Activated CD4-positive, alpha-beta T cell treated with anti-CD3 and anti-CD28 coated beads for 36 hours (primary cell): ENCODE measurements at regions not wholly inside any gene's neighbourhood (a gene's known extent, or its start where the extent isn't known, plus 50 kb on each side); places are given as distances from the start of the nearest gene placed in this dataset.

Source experiments
- ATAC-seq: fragments of 200-7000 bp; cut with Tn5 transposase; one replicate; pipeline ENCODE4 v1.10.0; 2021; ENCODE audit warnings: mild to moderate bottlenecking, moderate library complexity
- CTCF ChIA-PET: fragments of 350-600 bp; sonication (Branson Sonifier 250); formaldehyde crosslinking; loops from one replicate; lab custom pipeline; 2021; ENCODE audit warnings: antibody characterized with exemption; lab: Charles Lee
- POLR2A ChIA-PET: fragments of 350-600 bp; sonication (Branson Sonifier 250); formaldehyde crosslinking; loops from one replicate; lab custom pipeline; 2021; ENCODE audit warnings: antibody characterized with exemption, inconsistent platforms; lab: Charles Lee
- DNase-seq: peaks from one replicate; pipeline ENCODE4 v3.0.0-alpha.2; 2020
- H3K27ac Mint-ChIP-seq: one replicate; pipeline ENCODE4 v1.8.0; 2021; ENCODE audit warnings: mixed read lengths
- H3K27me3 Mint-ChIP-seq: one replicate; pipeline ENCODE4 v1.8.0; 2021; ENCODE audit warnings: mixed read lengths
- H3K36me3 Mint-ChIP-seq: one replicate; pipeline ENCODE4 v1.8.0; 2021; ENCODE audit warnings: low read depth, mixed read lengths
- H3K4me1 Mint-ChIP-seq: one replicate; pipeline ENCODE4 v1.8.0; 2021; ENCODE audit warnings: mixed read lengths
- H3K4me3 Mint-ChIP-seq: one replicate; pipeline ENCODE4 v1.8.0; 2021; ENCODE audit warnings: mild to moderate bottlenecking, moderate library complexity, mixed read lengths
- H3K9me3 Mint-ChIP-seq: one replicate; pipeline ENCODE4 v1.8.0; 2021; ENCODE audit warnings: low read depth, mixed read lengths
- intact Hi-C, 2 experiments: fragments of 100-400 bp; cut with DNase I in 1 of 2; cut with micrococcal nuclease in 1 of 2; formaldehyde crosslinking; loops; one replicate each; pipeline versions ENCODE4 v1.14.2 to v1.15.1; 2022 to 2024; cut with DNase I, micrococcal nuclease

GRCh38 chr3:193809106-193809505, 216.1 kb downstream of the OPA1 start:
- POLR2A ChIA-PET = no interaction called here
- no peaks in the 10 kb centered on the region for H3K4me1 Mint-ChIP-seq
- CTCF ChIA-PET = no interaction called here

GRCh38 chr3:193812078-193812725, 219.2 kb downstream of the OPA1 start:
- no peaks in the 10 kb centered on the region for H3K9me3 Mint-ChIP-seq
- no peak overlapping the region for H3K27ac Mint-ChIP-seq
- ATAC-seq = no peak
- H3K4me3 Mint-ChIP-seq = no peak overlapping the region
- no peaks in the 10 kb centered on the region for H3K4me1 Mint-ChIP-seq
- no peak for DNase-seq
- intact Hi-C loops = no loop called here
- no peaks in the 10 kb centered on the region for H3K27me3 Mint-ChIP-seq
- no peaks in the 10 kb centered on the region for H3K36me3 Mint-ChIP-seq
- ChIA-PET POLR2A (no interaction called here), CTCF (interaction anchor here (0.6 kb wide), 2 partner anchors 203 to 494 kb away, joined by 3 read pairs; no protein-coding TSS in a partner anchor)

More at GRCh38 chr3:193809106-193809505, 216.1 kb downstream of the OPA1 start:
- DNase-seq (no peak), ATAC-seq (no peak)
- Mint-ChIP-seq H3K36me3 (no peaks in the 10 kb centered on the region), H3K4me3 (no peak overlapping the region), H3K9me3 (no peaks in the 10 kb centered on the region), H3K27ac (no peak overlapping the region), H3K27me3 (no peaks in the 10 kb centered on the region)
- intact Hi-C loops = no loop called here

- H3K4me1 Mint-ChIP-seq = no peaks in the 10 kb centered on the region
- POLR2A ChIA-PET = no interaction called here
Observed at GRCh38 chr3:193812791-193813500, 219.9 kb downstream of the OPA1 start.

GRCh38 chr3:193813501-193813830, 220.5 kb downstream of the OPA1 start:
- H3K27me3 Mint-ChIP-seq = no peaks in the 10 kb centered on the region
- ATAC-seq = no peak

More at GRCh38 chr3:193812791-193813500, 219.9 kb downstream of the OPA1 start:
- CTCF ChIA-PET = interaction anchor here (0.6 kb wide), 2 partner anchors 202 to 493 kb away, joined by 3 read pairs; no protein-coding TSS in a partner anchor
- no peak overlapping the region for H3K27ac Mint-ChIP-seq
- H3K36me3 Mint-ChIP-seq = no peaks in the 10 kb centered on the region
- no peaks in the 10 kb centered on the region for H3K27me3 Mint-ChIP-seq
- no peaks in the 10 kb centered on the region for H3K9me3 Mint-ChIP-seq
- ATAC-seq (no peak), DNase-seq (no peak)
- no peak overlapping the region for H3K4me3 Mint-ChIP-seq
- intact Hi-C loops = no loop called here

GRCh38 chr3:193814166-193814892, 221.3 kb downstream of the OPA1 start:
- DNase-seq = no peak
- CTCF ChIA-PET = no interaction called here
- no peaks in the 10 kb centered on the region for H3K27me3 Mint-ChIP-seq
- intact Hi-C loops = no loop called here
- H3K9me3 Mint-ChIP-seq = no peaks in the 10 kb centered on the region
- no peaks in the 10 kb centered on the region for H3K4me1 Mint-ChIP-seq
- H3K36me3 Mint-ChIP-seq = no peaks in the 10 kb centered on the region
- no peak overlapping the region for H3K4me3 Mint-ChIP-seq
- POLR2A ChIA-PET = no interaction called here
- ATAC-seq = no peak
- no peak overlapping the region for H3K27ac Mint-ChIP-seq

More at GRCh38 chr3:193813501-193813830, 220.5 kb downstream of the OPA1 start:
- ChIA-PET CTCF (no interaction called here), POLR2A (no interaction called here)
- Mint-ChIP-seq H3K4me1 (no peaks in the 10 kb centered on the region), H3K36me3 (no peaks in the 10 kb centered on the region), H3K9me3 (no peaks in the 10 kb centered on the region), H3K27ac (no peak overlapping the region), H3K4me3 (no peak overlapping the region)
- DNase-seq = no peak
- intact Hi-C loops = no loop called here

GRCh38 chr3:193815246-193816027, 222.4 kb downstream of the OPA1 start:
- no peaks in the 10 kb centered on the region for H3K36me3 Mint-ChIP-seq
- H3K4me3 Mint-ChIP-seq = no peak overlapping the region
- H3K27me3 Mint-ChIP-seq = no peaks in the 10 kb centered on the region

GRCh38 chr3:193816028-193816395, 223.0 kb downstream of the OPA1 start:
- no peaks in the 10 kb centered on the region for H3K4me1 Mint-ChIP-seq
- intact Hi-C loops = no loop called here
- ChIA-PET CTCF (interaction anchor here (0.7 kb wide), 1 partner anchor 501 kb away, joined by 3 read pairs; no protein-coding TSS in a partner anchor), POLR2A (no interaction called here)
- ATAC-seq = no peak
- no peak overlapping the region for H3K27ac Mint-ChIP-seq
- H3K9me3 Mint-ChIP-seq = no peaks in the 10 kb centered on the region
- H3K27me3 Mint-ChIP-seq = peaks cover 3% of the 10 kb centered on the region
- DNase-seq = no peak
- H3K36me3 Mint-ChIP-seq = no peaks in the 10 kb centered on the region
- H3K4me3 Mint-ChIP-seq = no peak overlapping the region

More at GRCh38 chr3:193815246-193816027, 222.4 kb downstream of the OPA1 start:
- intact Hi-C loops = no loop called here
- Mint-ChIP-seq H3K4me1 (no peaks in the 10 kb centered on the region), H3K9me3 (no peaks in the 10 kb centered on the region), H3K27ac (no peak overlapping the region)
- ATAC-seq (no peak), DNase-seq (no peak)
- ChIA-PET CTCF (no interaction called here), POLR2A (no interaction called here)

GRCh38 chr3:193816656-193817311, 223.8 kb downstream of the OPA1 start:
- H3K36me3 Mint-ChIP-seq = no peaks in the 10 kb centered on the region
- ChIA-PET POLR2A (no interaction called here), CTCF (interaction anchor here (0.7 kb wide), 1 partner anchor 500 kb away, joined by 3 read pairs; no protein-coding TSS in a partner anchor)
- DNase-seq (no peak), ATAC-seq (no peak)
- no peak overlapping the region for H3K4me3 Mint-ChIP-seq
- H3K27ac Mint-ChIP-seq = no peak overlapping the region
- peaks cover 3% of the 10 kb centered on the region for H3K27me3 Mint-ChIP-seq
- no peaks in the 10 kb centered on the region for H3K9me3 Mint-ChIP-seq
- no peaks in the 10 kb centered on the region for H3K4me1 Mint-ChIP-seq
- intact Hi-C loops = no loop called here

GRCh38 chr3:193819117-193820010, 226.4 kb downstream of the OPA1 start:
- DNase-seq (no peak), ATAC-seq (no peak)
- no peaks in the 10 kb centered on the region for H3K9me3 Mint-ChIP-seq
- H3K27ac Mint-ChIP-seq = no peak overlapping the region
- ChIA-PET POLR2A (no interaction called here), CTCF (interaction anchor here (0.6 kb wide), 1 partner anchor 461 kb away, joined by 4 read pairs; no protein-coding TSS in a partner anchor)
- H3K36me3 Mint-ChIP-seq = no peaks in the 10 kb centered on the region
- no peak overlapping the region for H3K4me3 Mint-ChIP-seq
- intact Hi-C loops = no loop called here
- H3K27me3 Mint-ChIP-seq = peaks cover 13% of the 10 kb centered on the region
- no peaks in the 10 kb centered on the region for H3K4me1 Mint-ChIP-seq

- Mint-ChIP-seq H3K36me3 (no peaks in the 10 kb centered on the region), H3K4me1 (no peaks in the 10 kb centered on the region), H3K4me3 (no peak overlapping the region), H3K27me3 (peaks cover 13% of the 10 kb centered on the region), H3K27ac (no peak overlapping the region), H3K9me3 (no peaks in the 10 kb centered on the region)
- POLR2A ChIA-PET = no interaction called here
- intact Hi-C loops = no loop called here
- ATAC-seq (no peak), DNase-seq (no peak)
- CTCF ChIA-PET = no interaction called here
Observed at GRCh38 chr3:193821151-193821668, 228.2 kb downstream of the OPA1 start.
